TTC549 (cell line): ENCODE measurements at regions not wholly inside any gene's neighbourhood (a gene's known extent, or its start where the extent isn't known, plus 50 kb on each side); places are given as distances from the start of the nearest gene placed in this dataset.
A peak's percentile ranks its signal among the peaks of the same experiment; 100 is the strongest.

Experiments used
- FAIRE-seq: peaks from 2 replicates; lab custom pipeline; 2012; peaks lifted over from hg19 to GRCh38; lab: Jason Lieb, UNC

- FAIRE-seq = no peak
These were observed 77.3 kb upstream of the CDH5 start for GRCh38 chr16:66289051-66289680.

DNA sequence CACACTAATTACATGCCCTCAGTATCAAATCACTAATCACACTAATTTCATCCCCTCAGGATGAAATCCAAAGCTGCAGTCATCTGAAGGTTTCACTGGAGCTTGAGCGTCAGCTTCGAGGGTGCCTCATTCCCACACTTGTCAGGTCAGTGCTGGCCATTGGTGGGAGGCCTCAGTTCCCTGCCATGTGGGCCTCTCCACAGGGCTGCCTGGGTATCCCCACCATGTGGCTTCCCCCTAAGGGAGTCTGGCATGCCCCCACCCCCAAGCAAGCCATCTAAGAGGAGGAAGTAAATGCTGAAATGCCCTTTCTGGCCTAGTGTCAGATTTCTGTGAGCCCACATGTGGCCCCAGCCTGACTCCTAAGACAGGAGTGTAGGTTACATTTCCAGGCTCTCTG, 78.6 kb upstream of the CDH5 start:
- FAIRE-seq = no peak

DNA sequence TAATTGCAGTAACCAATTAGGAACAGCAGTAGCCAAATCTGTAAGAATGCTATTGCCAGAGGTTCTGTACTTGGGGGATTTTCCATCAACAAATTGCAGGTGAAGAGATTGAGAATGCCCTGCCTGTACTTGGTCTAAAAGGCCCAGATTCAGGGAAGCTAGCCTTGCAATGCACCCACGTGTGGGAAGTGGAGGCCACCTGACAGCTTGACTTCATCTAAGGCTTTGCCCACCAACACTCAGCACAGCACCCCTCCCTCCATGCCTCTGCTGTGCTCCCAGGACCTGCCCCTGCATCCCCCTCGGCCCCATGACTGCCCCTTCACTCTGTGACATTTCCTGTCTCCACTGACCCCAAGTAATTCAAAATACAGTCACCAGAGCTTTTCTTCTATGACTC, 79.1 kb upstream of the CDH5 start:
- no peak for FAIRE-seq

- no peak for FAIRE-seq
These were observed 80.0 kb upstream of the CDH5 start for GRCh38 chr16:66286527-66286926.

- FAIRE-seq = no peak
These were observed 87.8 kb upstream of the CDH5 start for GRCh38 chr16:66278604-66279262.

GRCh38 chr16:66278111-66278531, 88.4 kb upstream of the CDH5 start:
- FAIRE-seq = no peak

GRCh38 chr16:66277311-66278070, 89.0 kb upstream of the CDH5 start:
- FAIRE-seq = no peak

DNA sequence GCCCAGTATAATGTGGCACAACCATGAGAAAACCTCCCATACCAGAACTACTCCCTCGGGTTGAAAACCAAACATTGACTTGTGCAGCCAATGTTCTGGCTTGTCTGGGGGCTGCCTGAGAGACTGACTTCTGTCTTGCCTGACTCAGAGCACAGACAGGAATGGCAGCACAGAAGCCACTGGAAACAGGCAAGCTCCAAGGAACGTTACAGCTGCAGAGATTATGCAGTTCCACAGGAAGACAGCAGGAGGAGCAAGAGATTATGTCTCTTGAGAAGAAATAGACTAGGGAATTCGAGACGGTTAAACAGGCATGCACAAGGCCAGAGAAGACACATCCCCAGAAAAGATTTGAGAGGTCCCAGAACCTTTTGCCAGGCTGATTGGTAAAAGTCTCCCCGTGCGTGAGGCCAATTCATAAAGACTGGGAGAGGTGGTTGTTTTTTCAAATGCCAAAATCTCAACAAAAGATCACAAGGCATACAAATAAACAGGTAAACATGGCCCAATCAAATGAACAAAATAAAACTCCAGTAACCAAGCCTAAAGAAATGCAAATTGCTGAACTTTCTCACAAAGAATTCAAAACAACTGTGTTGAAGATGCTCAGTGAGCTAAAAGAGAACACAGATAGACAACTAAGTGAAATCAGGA, 90.6 kb upstream of the CDH5 start:
- peak; percentile 81 for FAIRE-seq

- no peak for FAIRE-seq
These were observed 92.0 kb upstream of the CDH5 start for GRCh38 chr16:66274335-66275110.

GRCh38 chr16:66273644-66274334, 92.7 kb upstream of the CDH5 start:
- FAIRE-seq = no peak

DNA sequence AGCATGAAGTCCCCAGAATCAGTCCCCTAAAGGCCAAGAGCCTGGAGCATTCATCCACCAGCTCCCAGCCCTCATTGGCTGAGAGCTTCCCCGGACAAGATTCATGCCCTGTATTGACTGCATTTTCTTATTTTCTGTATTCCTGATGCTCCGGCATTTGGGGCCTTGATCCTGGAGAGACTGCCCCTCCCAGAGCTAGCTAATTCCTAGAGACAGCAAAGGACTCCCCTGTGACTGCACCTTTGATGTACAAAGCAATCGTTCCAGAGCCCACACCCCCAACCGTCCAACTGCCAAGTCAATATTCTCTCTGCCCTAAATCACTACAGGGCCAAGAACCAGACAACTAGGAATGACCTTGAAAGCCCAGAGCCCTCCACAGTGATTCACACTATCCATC, 93.4 kb upstream of the CDH5 start:
- FAIRE-seq = no peak

DNA sequence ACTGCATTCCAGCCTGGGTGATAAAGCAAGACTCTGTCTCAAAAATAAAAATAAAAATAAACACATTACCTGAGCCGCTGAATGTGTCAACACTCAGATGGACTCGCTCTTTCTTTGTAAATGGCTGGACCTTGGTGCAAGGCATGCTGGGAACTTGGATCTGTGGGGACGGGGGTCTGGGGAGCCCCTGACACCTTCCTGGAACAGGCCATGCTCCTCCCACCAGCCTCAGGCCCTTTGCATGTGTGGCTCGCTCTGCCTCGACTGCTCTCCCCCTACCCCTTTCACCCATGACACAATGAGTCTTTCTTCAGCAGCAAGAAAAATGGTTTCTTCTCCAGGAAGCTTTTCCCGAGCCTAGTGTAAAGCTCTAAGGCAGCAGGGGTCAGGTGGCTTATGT, 94.0 kb upstream of the CDH5 start:
- no peak for FAIRE-seq

DNA sequence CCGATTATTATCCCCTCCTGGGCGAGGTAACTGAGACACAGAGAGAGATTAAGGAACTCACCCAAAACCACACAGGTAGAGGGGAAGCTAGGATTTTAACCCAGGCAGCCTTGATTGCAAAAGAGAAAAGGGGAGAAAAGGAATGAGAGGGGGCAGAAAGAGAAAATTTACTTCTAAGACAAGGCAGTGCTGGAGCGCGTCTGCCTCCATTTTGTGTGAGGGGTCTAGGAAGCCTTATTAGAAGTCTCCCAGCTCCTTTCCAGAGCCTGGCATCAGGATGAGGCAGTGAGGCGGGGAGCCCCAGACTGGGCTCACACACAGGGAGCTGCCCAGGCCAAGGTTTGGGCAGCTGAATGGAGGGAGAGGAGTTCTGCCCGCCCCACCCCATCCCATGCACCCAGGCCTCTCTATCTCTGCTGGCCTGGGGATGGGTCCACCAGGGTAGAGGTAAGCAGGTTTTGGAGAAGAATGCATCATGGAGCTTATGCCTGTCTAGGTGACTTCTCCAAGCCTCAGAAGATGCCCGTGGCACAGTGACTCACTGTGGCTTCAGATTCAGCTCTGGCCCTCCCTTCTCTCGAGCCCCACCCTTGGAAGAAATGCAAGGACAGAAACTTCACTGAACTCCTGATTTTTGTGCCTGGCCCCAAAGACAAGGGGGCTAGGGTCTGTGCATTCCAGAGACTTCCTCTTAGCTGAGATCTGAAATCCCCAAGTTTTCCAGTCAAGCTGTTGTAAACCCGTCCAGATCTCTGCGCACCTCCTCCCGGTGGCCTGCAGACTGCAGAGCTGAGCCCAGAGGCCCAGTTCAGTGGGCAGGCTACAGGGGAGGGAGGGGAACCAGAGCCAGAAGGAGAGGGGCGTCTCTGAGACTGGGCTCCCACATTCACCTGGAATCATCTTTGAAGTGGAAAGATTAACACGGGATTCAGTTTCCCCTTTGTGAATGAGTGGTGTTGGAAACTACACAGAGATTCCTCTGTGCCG, 95.1 kb upstream of the CDH5 start:
- FAIRE-seq = no peak

- FAIRE-seq = no peak
These were observed 96.1 kb upstream of the CDH5 start for GRCh38 chr16:66270333-66270927.

- no peak for FAIRE-seq
These were observed 96.7 kb upstream of the CDH5 start for GRCh38 chr16:66269617-66270332.

DNA sequence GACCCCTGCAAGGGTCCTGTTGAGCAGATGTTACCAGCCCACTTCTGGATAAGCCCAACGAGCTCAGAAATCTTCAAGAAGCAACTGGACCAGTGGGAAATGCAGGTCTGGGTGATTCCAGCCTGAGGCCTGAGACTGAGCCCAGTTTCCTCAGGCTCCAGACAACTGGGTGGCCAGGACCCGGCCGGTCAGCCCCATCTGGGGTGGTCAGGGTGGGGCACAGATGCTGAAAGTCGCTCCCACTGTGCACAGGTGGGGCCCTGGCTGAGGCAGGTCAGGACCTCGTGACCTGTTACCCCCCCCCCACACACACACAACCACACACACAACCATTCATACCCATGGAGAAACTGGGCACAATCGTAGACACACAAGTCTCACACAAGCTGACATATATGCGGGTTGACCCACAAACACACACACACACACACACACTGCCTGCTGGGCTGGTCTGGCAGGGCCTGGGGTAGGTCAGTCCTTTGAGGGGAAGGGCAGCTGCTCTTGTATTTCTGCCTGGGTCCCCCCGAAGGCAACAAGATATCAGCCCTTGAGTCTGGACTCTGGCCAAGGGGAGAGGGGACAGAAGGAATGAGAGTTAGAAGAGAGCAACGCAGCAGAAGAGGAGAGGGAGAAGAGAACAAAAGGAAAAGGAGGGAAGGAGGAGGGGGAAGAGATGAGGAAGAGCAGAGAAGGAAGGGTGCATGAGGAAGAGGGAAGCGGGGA, 99.0 kb upstream of the CDH5 start:
- no peak for FAIRE-seq

DNA sequence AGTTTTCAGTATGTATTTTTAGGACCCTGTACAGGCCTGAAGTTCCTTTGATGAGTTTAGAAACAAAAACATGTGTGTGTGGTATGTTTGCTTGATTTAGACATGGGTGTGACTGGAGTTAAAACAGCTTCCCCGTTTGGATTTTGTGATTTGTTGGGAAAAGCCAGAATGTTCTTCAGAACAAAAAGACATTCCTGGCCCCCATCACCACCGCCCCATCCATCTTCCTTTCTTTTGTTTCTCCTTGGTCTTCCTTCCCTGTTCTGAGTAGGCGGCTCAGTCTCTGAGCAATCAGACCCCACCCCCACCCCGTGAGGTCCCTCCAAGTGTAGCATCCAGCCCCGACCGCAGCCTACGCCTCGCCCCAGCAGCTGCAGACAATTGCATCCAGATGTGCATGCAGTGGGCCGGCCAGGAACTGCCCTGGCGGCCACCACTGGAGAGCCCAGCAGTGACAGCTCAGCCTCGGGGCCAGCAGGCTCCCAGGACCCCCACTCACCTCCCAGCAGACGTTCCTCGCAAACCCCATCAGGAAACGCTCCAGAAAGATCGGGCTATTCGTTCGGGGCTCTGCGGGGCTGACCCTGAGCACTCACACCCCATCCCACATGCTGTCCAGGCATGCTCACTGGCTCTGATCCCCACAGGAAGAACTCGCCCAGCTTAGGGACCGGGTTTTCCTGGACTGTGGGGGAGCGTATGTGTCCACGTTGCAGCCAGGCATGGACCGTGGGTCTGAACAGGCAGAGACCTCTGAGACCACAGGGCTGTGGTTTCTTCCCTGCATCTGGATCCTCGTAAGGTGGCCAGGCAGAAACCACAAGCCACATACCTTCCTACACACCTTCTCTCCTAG, 99.8 kb upstream of the CDH5 start:
- no peak for FAIRE-seq
